ENCODE measurements at regions not wholly inside any gene's neighbourhood (a gene's known extent, or its start where the extent isn't known, plus 50 kb on each side); places are given as distances from the start of the nearest gene placed in this dataset.

DNA sequence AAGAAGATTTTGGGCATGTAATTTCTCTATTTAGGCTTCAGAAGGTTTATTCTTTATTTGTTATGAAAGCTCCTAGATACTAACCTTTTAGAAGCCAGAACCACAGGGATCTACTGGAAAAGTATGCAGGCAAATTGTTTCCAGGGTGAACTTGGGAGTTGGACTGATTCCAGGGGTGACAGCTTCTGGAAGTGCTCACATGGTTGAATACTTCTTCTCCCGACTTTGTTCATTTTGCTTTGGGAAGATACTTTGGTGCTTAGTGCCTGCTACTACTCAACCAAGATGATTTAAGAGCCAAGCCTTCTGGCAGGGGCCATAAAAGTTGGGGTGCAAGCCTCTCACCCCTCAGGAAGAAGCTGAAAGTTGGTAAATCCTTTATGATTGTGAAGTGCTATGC is 445.6 kb downstream of the ACTRT1 start (continued):
- TF ChIP-seq TAF7 (optimal IDR thresholded peaks at IDR 0.05; ENCODE audit: borderline replicate concordance, low read depth, low read length) = no peak
- no peak for TF ChIP-seq MAFK (IDR thresholded peaks at IDR 0.05; ENCODE audit: low read depth, low read length)
- no peak for TF ChIP-seq POU5F1 (IDR thresholded peaks at IDR 0.05; ENCODE audit: low read depth, low read length)
- TF ChIP-seq, protein P1, sequence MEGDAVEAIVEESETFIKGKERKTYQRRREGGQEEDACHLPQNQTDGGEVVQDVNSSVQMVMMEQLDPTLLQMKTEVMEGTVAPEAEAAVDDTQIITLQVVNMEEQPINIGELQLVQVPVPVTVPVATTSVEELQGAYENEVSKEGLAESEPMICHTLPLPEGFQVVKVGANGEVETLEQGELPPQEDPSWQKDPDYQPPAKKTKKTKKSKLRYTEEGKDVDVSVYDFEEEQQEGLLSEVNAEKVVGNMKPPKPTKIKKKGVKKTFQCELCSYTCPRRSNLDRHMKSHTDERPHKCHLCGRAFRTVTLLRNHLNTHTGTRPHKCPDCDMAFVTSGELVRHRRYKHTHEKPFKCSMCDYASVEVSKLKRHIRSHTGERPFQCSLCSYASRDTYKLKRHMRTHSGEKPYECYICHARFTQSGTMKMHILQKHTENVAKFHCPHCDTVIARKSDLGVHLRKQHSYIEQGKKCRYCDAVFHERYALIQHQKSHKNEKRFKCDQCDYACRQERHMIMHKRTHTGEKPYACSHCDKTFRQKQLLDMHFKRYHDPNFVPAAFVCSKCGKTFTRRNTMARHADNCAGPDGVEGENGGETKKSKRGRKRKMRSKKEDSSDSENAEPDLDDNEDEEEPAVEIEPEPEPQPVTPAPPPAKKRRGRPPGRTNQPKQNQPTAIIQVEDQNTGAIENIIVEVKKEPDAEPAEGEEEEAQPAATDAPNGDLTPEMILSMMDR (IDR thresholded peaks at IDR 0.05; ENCODE audit: control extremely low read depth in 1 of 3, insufficient read depth in 1 of 3, low read depth in 1 of 3, low read length in 3 of 3) = no peak
